HL-60 (cell line): ENCODE measurements at regions not wholly inside any gene's neighbourhood (a gene's known extent, or its start where the extent isn't known, plus 50 kb on each side); places are given as distances from the start of the nearest gene placed in this dataset.

Experiments
- DNase-seq, 2 experiments: peaks; one replicate each; pipeline ENCODE4 v3.0.0-alpha.2; 2010 to 2020; ENCODE audit warnings: low read depth in 1 of 2, low spot score in 1 of 2
- H3K27ac ChIP-seq: fragments of 250-450 bp; sonication (Bioruptor Pico); replicated peaks from 2 replicates; pipeline ENCODE4 v1.5.1; 2020; ENCODE audit warnings: mild to moderate bottlenecking, moderate library complexity
- H3K27me3 ChIP-seq: fragments of 250-450 bp; sonication (Bioruptor Pico); 2 replicates; pipeline ENCODE4 v1.5.1; 2021; ENCODE audit warnings: mild to moderate bottlenecking, moderate library complexity; ENCODE audit not compliant: insufficient read depth, poor library complexity, severe bottlenecking
- H3K4me3 ChIP-seq: replicated peaks from 2 replicates; pipeline ENCODE4 v1.5.1; 2011; ENCODE audit warnings: mild to moderate bottlenecking, control low read depth, low read length; ENCODE audit not compliant: insufficient read depth
- CTCF ChIP-seq: IDR thresholded peaks from one replicate; pipeline ENCODE4 v1.5.1; 2011; ENCODE audit warnings: low read length, control low read depth, inconsistent platforms; ENCODE audit not compliant: insufficient read depth
- GABPA ChIP-seq: IDR thresholded peaks from 2 replicates; pipeline ENCODE4 v1.6.1; 2012; ENCODE audit warnings: low read depth
- POLR2AphosphoS5 ChIP-seq: IDR thresholded peaks from 2 replicates; pipeline ENCODE4 v1.6.1; 2012; ENCODE audit warnings: low read depth
- REST ChIP-seq: IDR thresholded peaks from 2 replicates; pipeline ENCODE4 v1.6.1; 2012; ENCODE audit warnings: low read depth; ENCODE audit not compliant: insufficient replicate concordance
- SPI1 ChIP-seq: IDR thresholded peaks from 2 replicates; pipeline ENCODE4 v1.6.1; 2012; ENCODE audit warnings: low read depth, mild to moderate bottlenecking, borderline replicate concordance

GRCh38 chr5:175181331-175181730, 262.7 kb downstream of the DRD1 start:
- TF ChIP-seq POLR2AphosphoS5 = no peak
- no peak for TF ChIP-seq GABPA
- no peak for TF ChIP-seq SPI1
- TF ChIP-seq REST = no peak
- TF ChIP-seq CTCF = no peak
- DNase-seq = no peak

GRCh38 chr5:175170899-175171298, 273.1 kb downstream of the DRD1 start:
- no peak for DNase-seq
- H3K4me3 ChIP-seq = no peak overlapping the region
- H3K27ac ChIP-seq = no peak overlapping the region
- no peaks in the 10 kb centered on the region for H3K27me3 ChIP-seq
- TF ChIP-seq REST (no peak), GABPA (no peak), CTCF (no peak), SPI1 (no peak), POLR2AphosphoS5 (no peak)

More at GRCh38 chr5:175181331-175181730, 262.7 kb downstream of the DRD1 start:
- Histone ChIP-seq H3K4me3 (no peak overlapping the region), H3K27ac (no peak overlapping the region), H3K27me3 (no peaks in the 10 kb centered on the region)

- no peaks in the 10 kb centered on the region for H3K27me3 ChIP-seq
Observed at GRCh38 chr5:175168882-175169507, 275.0 kb downstream of the DRD1 start.

More at GRCh38 chr5:175168882-175169507, 275.0 kb downstream of the DRD1 start:
- no peak overlapping the region for H3K4me3 ChIP-seq
- DNase-seq = no peak
- no peak overlapping the region for H3K27ac ChIP-seq
- TF ChIP-seq POLR2AphosphoS5 = no peak
- no peak for TF ChIP-seq GABPA
- no peak for TF ChIP-seq REST
- TF ChIP-seq CTCF = no peak
- TF ChIP-seq SPI1 = no peak
